Osteocyte (in vitro differentiated cells): ENCODE measurements at regions not wholly inside any gene's neighbourhood (a gene's known extent, or its start where the extent isn't known, plus 50 kb on each side); places are given as distances from the start of the nearest gene placed in this dataset.

Experiments used
- DNase-seq: peaks from one replicate; pipeline ENCODE4 v3.0.0; 2021; ENCODE audit warnings: mixed read lengths; ENCODE audit not compliant: unreplicated experiment; ENCODE audit errors: extremely low spot score
- H3K27ac Mint-ChIP-seq: one replicate; pipeline ENCODE4 v1.8.0; 2021; ENCODE audit warnings: mild to moderate bottlenecking, mixed read lengths; ENCODE audit not compliant: unreplicated experiment
- H3K27me3 Mint-ChIP-seq: one replicate; pipeline ENCODE4 v1.8.0; 2021; ENCODE audit warnings: mixed read lengths; ENCODE audit not compliant: unreplicated experiment
- H3K36me3 Mint-ChIP-seq: one replicate; pipeline ENCODE4 v1.8.0; 2021; ENCODE audit warnings: mixed read lengths; ENCODE audit not compliant: unreplicated experiment
- H3K4me1 Mint-ChIP-seq: one replicate; pipeline ENCODE4 v1.8.0; 2021; ENCODE audit warnings: mixed read lengths; ENCODE audit not compliant: unreplicated experiment
- H3K4me3 Mint-ChIP-seq: one replicate; pipeline ENCODE4 v1.8.0; 2021; ENCODE audit warnings: mild to moderate bottlenecking, moderate library complexity, mixed read lengths; ENCODE audit not compliant: unreplicated experiment
- H3K9me3 Mint-ChIP-seq: one replicate; pipeline ENCODE4 v1.8.0; 2021; ENCODE audit warnings: mixed read lengths; ENCODE audit not compliant: unreplicated experiment
- TF ChIP-seq, protein P1 (sequence below): fragments of 200-600 bp; sonication (generic); IDR thresholded peaks from 2 replicates; pipeline ENCODE4 v1.5.0; 2021; ENCODE audit warnings: antibody characterized with exemption, mild to moderate bottlenecking, moderate library complexity

DNA sequence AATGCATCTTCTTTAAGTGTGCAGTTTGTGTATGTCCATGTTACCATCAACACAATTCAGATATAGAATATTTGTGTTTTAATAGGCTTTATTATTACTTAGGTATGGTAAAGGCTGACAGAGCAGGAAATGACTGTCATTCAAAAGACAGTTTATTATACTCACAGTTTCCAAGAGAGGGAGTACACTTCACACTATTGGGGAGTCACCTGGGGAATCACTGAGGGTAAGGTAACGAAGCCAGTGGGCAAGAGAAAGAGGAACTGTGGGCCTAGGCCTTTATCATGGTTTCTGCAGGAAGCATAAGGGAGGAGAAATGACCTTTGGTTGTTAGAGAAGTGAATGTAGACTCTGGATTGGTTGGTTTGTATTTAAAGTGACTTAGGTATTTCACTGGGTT is 235.1 kb upstream of the HCCS start:
- Mint-ChIP-seq H3K4me3 (no peak overlapping the region), H3K27me3 (no peaks in the 10 kb centered on the region), H3K9me3 (peaks cover 23% of the 10 kb centered on the region), H3K36me3 (peaks cover 3% of the 10 kb centered on the region), H3K4me1 (no peaks in the 10 kb centered on the region), H3K27ac (no peak overlapping the region)
- no peak for DNase-seq
- TF ChIP-seq, protein P1, sequence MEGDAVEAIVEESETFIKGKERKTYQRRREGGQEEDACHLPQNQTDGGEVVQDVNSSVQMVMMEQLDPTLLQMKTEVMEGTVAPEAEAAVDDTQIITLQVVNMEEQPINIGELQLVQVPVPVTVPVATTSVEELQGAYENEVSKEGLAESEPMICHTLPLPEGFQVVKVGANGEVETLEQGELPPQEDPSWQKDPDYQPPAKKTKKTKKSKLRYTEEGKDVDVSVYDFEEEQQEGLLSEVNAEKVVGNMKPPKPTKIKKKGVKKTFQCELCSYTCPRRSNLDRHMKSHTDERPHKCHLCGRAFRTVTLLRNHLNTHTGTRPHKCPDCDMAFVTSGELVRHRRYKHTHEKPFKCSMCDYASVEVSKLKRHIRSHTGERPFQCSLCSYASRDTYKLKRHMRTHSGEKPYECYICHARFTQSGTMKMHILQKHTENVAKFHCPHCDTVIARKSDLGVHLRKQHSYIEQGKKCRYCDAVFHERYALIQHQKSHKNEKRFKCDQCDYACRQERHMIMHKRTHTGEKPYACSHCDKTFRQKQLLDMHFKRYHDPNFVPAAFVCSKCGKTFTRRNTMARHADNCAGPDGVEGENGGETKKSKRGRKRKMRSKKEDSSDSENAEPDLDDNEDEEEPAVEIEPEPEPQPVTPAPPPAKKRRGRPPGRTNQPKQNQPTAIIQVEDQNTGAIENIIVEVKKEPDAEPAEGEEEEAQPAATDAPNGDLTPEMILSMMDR: no peak

DNA sequence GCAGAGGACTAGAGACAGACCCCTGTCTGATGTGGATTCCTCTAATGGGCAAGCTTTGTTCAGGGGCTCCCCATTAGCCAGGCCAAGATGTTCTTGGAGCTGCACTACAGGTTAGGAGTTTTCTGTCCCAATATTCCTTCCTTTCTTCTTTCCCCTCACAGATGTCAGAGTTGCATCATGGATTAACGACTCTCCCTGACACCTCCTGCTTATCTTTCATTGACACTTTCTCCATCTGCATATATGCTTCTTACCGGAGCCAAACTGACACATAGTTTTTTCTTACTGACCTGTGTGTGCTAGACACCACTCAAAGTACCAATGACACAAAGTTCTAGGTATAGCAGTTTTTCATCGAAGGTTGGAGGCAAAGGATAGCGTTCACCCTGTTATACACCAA is 228.6 kb upstream of the HCCS start:
- H3K36me3 Mint-ChIP-seq: no peaks in the 10 kb centered on the region
- peaks cover 11% of the 10 kb centered on the region for H3K9me3 Mint-ChIP-seq
- peaks cover 12% of the 10 kb centered on the region for H3K4me1 Mint-ChIP-seq
- no peak overlapping the region for H3K27ac Mint-ChIP-seq
- TF ChIP-seq, protein P1: no peak
- DNase-seq: no peak
- no peak overlapping the region for H3K4me3 Mint-ChIP-seq
- no peaks in the 10 kb centered on the region for H3K27me3 Mint-ChIP-seq

DNA sequence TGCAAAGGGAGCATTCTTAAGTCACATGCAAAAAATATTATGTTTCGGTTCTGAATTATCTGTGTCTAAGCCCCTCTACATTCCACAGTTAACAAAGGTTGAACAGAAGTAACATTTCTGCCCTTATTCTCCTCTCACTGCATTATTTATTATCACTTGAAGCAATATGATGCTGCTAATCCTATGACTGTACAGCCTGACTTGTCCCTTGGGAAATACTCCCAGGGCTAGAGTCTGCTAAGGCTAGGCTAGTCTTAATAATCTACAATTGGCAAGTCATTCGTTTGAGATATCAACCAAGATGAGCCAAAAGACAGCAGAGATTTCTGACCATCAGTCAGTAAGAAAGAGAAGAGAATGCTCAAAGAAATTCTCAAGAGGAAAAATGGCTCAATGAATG is 226.9 kb upstream of the HCCS start:
- no peak for DNase-seq
- Mint-ChIP-seq H3K4me1 (peaks cover 12% of the 10 kb centered on the region), H3K9me3 (peaks cover 17% of the 10 kb centered on the region), H3K27me3 (no peaks in the 10 kb centered on the region), H3K36me3 (no peaks in the 10 kb centered on the region), H3K4me3 (no peak overlapping the region), H3K27ac (no peak overlapping the region)
- TF ChIP-seq, protein P1: no peak

DNA sequence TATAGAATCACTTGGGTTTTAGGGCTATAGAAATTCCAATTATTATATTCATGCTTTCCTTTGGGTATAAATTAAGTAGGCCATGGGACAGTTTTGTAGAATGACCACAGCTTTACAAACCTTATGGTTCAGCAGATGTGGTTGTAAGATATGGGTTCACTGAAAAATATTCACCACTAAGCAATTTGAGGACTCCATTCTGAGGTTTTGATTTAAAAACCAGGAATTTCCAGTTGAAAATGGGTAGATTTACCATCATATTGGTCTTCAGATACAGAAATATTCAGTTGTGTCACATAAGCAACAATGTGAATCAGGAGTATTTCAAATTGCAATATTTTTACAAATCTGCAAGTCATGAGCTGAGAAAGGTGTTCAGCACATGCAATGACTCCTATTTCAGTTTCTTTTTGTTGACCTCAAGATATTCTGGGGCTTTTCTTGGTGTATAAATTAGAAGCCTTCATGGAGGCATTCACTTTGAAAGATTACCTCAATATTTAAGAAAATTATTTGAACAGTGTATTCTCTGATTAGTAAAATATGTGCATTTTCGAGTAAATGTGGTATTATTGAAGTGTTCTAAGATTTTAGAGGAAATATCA is 218.4 kb upstream of the HCCS start:
- H3K4me1 Mint-ChIP-seq: peaks cover 4% of the 10 kb centered on the region
- no peaks in the 10 kb centered on the region for H3K27me3 Mint-ChIP-seq
- DNase-seq: no peak

DNA sequence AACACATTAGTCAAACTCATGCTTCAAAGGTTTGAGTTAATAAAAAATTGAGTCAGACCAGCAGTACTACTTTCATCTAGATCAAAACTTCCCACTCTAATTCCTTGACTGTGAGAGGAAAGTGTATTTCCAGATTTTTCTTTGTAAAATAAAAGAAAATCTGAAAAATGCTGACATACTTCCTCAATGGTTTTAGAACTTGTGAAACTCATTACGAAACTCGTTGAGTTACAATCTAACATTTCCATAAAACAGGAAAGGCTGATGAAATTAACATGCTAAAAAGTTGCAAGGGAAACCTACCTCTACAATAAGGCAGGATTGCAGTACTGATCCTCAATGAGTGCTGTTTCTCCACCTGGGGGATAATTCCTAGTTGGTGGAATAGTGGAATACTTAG is 217.8 kb upstream of the HCCS start:
- no peak overlapping the region for H3K27ac Mint-ChIP-seq
- no peak for DNase-seq
- H3K9me3 Mint-ChIP-seq: peaks cover 20% of the 10 kb centered on the region
- no peaks in the 10 kb centered on the region for H3K36me3 Mint-ChIP-seq
- TF ChIP-seq, protein P1: no peak
- H3K4me1 Mint-ChIP-seq: peaks cover 4% of the 10 kb centered on the region
- no peak overlapping the region for H3K4me3 Mint-ChIP-seq
- H3K27me3 Mint-ChIP-seq: no peaks in the 10 kb centered on the region

More for the DNA sequence above, 218.4 kb upstream of the HCCS start:
- Mint-ChIP-seq H3K9me3 (peaks cover 20% of the 10 kb centered on the region), H3K36me3 (no peaks in the 10 kb centered on the region), H3K4me3 (no peak overlapping the region), H3K27ac (no peak overlapping the region)
- TF ChIP-seq, protein P1: no peak
